Breast epithelium (tissue), 3 donors: ENCODE measurements at regions not wholly inside any gene's neighbourhood (a gene's known extent, or its start where the extent isn't known, plus 50 kb on each side); places are given as distances from the start of the nearest gene placed in this dataset.

Experiments used
- POLR2A ChIP-seq: fragments of 450-650 bp; IDR thresholded peaks from one replicate; pipeline ENCODE4 v1.6.1; 2016; ENCODE audit warnings: antibody characterized with exemption, mild to moderate bottlenecking, moderate library complexity
- TF ChIP-seq, protein P1 (sequence below), 3 donors: fragments of 450-650 bp; IDR thresholded peaks; one replicate each; pipeline ENCODE4 v1.5.1; 2016 to 2017; ENCODE audit warnings: antibody characterized with exemption in 3 of 3, mild to moderate bottlenecking in 3 of 3, moderate library complexity in 3 of 3

DNA sequence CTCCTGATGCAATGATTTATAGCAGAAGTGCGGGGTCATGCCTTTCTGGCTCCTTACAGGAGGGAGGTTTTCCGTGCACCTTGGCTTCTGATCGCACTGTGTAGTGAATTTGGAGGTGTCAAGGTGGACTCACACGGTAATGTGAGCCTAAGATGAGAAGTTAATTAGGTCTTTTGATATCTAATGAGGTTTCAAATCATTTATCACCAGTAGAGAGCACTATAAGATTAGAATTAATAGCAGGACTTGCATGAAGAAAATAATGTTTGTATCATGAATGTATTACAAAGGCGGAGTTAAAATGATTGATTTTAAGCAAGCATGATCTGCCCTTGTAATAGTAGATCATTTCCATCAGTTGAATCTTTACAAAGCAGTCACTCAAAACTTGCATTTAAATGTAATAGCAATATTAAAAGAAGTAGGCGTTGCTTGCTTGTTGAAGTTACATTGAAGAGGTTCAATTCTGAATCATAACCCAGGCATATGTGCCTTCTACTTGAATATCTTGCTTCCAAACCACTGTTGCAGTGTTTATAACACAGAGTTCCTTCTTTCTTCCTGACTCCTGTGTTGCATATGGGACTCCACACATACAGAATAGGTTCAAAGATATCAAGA lies 152.1 kb downstream of the FMR1NB start:
- TF ChIP-seq, protein P1, sequence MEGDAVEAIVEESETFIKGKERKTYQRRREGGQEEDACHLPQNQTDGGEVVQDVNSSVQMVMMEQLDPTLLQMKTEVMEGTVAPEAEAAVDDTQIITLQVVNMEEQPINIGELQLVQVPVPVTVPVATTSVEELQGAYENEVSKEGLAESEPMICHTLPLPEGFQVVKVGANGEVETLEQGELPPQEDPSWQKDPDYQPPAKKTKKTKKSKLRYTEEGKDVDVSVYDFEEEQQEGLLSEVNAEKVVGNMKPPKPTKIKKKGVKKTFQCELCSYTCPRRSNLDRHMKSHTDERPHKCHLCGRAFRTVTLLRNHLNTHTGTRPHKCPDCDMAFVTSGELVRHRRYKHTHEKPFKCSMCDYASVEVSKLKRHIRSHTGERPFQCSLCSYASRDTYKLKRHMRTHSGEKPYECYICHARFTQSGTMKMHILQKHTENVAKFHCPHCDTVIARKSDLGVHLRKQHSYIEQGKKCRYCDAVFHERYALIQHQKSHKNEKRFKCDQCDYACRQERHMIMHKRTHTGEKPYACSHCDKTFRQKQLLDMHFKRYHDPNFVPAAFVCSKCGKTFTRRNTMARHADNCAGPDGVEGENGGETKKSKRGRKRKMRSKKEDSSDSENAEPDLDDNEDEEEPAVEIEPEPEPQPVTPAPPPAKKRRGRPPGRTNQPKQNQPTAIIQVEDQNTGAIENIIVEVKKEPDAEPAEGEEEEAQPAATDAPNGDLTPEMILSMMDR (IDR thresholded peaks at IDR 0.05), result no peak
- no peak for TF ChIP-seq POLR2A
